ENCODE measurements at regions not wholly inside any gene's neighbourhood (a gene's known extent, or its start where the extent isn't known, plus 50 kb on each side); places are given as distances from the start of the nearest gene placed in this dataset.
"Not testable (repeated sequence)": the region's sequence is repeated elsewhere in the genome, so short reads cannot be mapped to it uniquely, and the experiment has no call there.

GRCh38 chr16:26598061-26598460 lies 468.7 kb upstream of the C16orf82 start:
- peak; percentile 46 to 68 for DNase-seq

GRCh38 chr16:26598998-26599784 lies 467.5 kb upstream of the C16orf82 start:
- no peak for DNase-seq

GRCh38 chr16:26599785-26600104 lies 467.0 kb upstream of the C16orf82 start:
- DNase-seq: no peak

- no peak for DNase-seq
Measured at GRCh38 chr16:26601335-26601734, 465.4 kb upstream of the C16orf82 start.

- DNase-seq: no peak
Measured at GRCh38 chr16:26605626-26606271, 461.0 kb upstream of the C16orf82 start.

GRCh38 chr16:26606381-26607150 lies 460.2 kb upstream of the C16orf82 start:
- no peak for DNase-seq

- DNase-seq: no peak
Measured at GRCh38 chr16:26614237-26614841, 452.4 kb upstream of the C16orf82 start.

- no peak for DNase-seq
Measured at GRCh38 chr16:26623442-26623841, 443.3 kb upstream of the C16orf82 start.

- no peak for DNase-seq
Measured at GRCh38 chr16:26627958-26628357, 438.8 kb upstream of the C16orf82 start.

GRCh38 chr16:26631365-26631764 lies 435.4 kb upstream of the C16orf82 start:
- DNase-seq: not testable (repeated sequence)

GRCh38 chr16:26642047-26642664 lies 424.6 kb upstream of the C16orf82 start:
- no peak for DNase-seq

GRCh38 chr16:26643519-26643918 lies 423.2 kb upstream of the C16orf82 start:
- no peak for DNase-seq

GRCh38 chr16:26644912-26645543 lies 421.7 kb upstream of the C16orf82 start:
- DNase-seq: no peak

- DNase-seq: peak; percentile 33 to 68
Measured at GRCh38 chr16:26645614-26646013, 421.1 kb upstream of the C16orf82 start.

GRCh38 chr16:26647870-26648269 lies 418.9 kb upstream of the C16orf82 start:
- DNase-seq: no peak

- no peak for DNase-seq
Measured at GRCh38 chr16:26648851-26649250, 417.9 kb upstream of the C16orf82 start.

GRCh38 chr16:26649381-26650045 lies 417.2 kb upstream of the C16orf82 start:
- no peak for DNase-seq

- no peak for DNase-seq
Measured at GRCh38 chr16:26651464-26651863, 415.3 kb upstream of the C16orf82 start.

GRCh38 chr16:26651884-26652283 lies 414.8 kb upstream of the C16orf82 start:
- DNase-seq: no peak

- no peak for DNase-seq
Measured at GRCh38 chr16:26658486-26658885, 408.2 kb upstream of the C16orf82 start.

GRCh38 chr16:26658915-26659314 lies 407.8 kb upstream of the C16orf82 start:
- no peak for DNase-seq

GRCh38 chr16:26664086-26664485 lies 402.6 kb upstream of the C16orf82 start:
- DNase-seq: no peak

All from stimulated activated CD4-positive, alpha-beta T cell treated with anti-CD3 and anti-CD28 coated beads, Interleukin-2, amount 100 ng/mL, for 24 hours (primary cell).